GM21423 (cell line): ENCODE measurements at regions not wholly inside any gene's neighbourhood (a gene's known extent, or its start where the extent isn't known, plus 50 kb on each side); places are given as distances from the start of the nearest gene placed in this dataset.
"Not testable (repeated sequence)": the region's sequence is repeated elsewhere in the genome, so short reads cannot be mapped to it uniquely, and the experiment has no call there.

Source experiments
- ATAC-seq: cut with Tn5 transposase; IDR thresholded peaks from one replicate; pipeline ENCODE4 v1.9.1; 2021; ENCODE audit warnings: mild to moderate bottlenecking, moderate library complexity; ENCODE audit not compliant: unreplicated experiment

DNA sequence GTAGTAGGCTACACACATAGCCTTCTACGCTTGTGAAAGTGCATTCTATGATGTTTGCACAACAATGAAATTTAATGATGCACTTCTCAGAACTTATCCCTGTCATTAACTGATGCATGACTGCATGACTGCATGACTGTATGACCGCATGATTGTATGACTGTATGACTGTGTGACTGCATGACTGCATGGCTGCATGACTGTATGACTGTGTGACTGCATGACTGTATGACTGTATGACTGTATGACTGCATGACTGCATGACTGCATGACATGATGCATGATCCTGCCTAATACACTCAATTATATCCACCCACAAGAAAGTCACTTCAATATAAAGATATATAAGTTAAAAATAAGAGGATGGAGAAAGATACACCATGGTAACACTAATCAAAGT is 365.4 kb upstream of the FSIP2 start:
- no peak for ATAC-seq

DNA sequence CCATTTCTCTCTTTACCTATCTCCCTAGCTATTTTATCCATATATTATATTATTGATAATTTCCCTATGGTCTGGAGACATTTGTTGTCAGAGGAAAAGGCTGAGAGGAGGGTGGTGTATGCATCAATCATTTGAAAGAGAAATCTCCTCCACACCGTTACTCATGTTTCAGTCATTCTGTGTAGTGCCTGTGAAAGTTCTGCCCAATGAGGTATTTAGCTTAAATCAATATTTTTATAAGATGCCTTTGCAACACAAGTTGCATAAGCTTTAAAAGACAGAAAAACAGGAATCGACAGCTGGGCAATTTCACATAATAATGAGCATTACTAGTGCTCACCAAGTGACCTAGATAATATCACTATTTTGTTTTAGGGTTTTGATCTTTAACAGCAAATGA is 363.7 kb upstream of the FSIP2 start:
- no peak for ATAC-seq

- no peak for ATAC-seq
Measured at GRCh38 chr2:185375731-185376130, 362.9 kb upstream of the FSIP2 start.

DNA sequence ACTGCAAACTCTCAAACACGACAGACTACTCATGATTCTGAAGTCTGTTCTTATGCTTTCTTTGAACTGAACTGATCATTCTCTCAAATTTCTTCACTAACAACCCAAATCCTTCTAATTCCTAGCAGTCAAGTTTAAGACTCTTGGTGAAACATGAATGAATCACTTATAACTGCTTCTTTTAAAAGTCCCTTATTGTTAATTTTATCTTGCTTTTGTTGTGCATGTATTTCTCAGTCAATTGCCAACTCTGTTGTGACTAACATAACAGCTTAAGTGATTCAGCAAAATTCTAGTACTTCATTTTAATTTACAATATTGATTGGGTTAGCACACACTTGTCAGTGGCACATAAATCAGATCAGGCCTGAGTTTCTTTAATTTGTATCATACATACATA is 357.0 kb upstream of the FSIP2 start:
- ATAC-seq: no peak

DNA sequence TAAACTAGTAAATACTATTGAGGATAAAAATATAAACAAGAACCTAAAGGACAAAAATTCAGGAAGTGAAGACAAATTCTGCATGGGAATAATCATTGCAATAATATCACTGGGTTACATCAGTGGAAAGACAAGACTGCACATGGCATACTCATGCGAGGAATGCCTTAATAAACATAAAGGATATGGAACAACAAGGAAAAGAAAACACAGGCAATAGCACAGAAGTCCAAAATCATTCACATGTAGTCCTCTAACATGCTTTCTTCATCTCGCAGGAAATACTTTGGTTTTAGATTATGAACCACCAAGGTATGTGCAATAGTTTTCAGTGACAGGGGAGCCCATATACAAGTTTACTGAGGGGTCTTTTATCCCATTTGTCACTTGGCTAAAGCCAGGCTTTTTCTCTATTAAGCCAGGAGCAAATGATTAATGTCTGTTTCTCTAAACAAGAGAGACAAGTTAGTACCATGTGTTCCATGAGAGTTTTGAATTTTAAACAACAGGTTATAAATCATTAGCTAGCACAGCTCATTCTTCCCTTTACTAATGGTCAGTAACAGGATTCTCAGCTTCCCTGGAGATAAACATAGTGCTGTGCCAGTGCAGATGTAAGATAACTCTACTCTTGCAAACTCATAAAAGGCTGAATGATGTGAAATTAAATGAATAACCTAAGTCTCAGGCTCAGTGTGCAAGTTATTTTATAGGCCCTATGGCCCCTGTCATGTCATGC is 353.6 kb upstream of the FSIP2 start:
- no peak for ATAC-seq

- ATAC-seq: no peak
Measured at GRCh38 chr2:185388226-185388625, 350.4 kb upstream of the FSIP2 start.

DNA sequence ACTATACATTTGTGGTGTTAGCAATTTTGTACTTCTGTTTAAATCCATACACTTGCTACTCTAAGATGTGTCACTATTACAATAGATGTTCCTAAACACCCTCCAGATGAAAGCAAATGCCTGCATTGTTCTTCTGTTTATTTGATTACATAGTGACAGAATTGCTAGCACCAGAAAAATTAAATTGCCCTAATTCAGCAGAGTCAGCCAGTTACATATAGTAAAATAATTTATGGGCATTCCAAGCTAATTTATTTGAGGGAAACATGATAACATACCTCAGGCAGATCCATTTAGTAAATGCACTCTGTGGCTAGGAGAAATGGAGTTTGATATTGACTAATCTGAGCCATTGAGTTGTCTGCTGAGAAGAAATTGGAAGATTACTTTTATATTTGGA is 347.1 kb upstream of the FSIP2 start:
- no peak for ATAC-seq

- ATAC-seq: no peak
Measured at GRCh38 chr2:185393091-185393490, 345.5 kb upstream of the FSIP2 start.

DNA sequence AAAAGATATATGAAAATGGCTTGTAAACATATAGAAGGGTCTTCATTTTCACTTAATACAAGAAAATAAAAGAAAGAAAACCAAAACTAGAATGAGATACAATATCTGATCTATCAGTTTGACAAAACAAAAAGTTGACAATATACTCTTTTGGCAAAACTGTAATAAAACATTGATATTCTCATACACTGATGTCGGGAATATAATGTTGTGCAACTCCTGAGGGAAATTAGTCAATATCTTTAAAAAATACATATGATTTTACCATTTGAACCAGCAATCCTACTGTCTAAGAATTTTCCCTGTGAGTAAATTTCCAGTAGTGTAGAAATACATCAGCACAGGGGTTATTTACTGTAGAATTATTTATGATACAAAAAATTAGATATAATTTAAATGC is 336.1 kb upstream of the FSIP2 start:
- no peak for ATAC-seq

DNA sequence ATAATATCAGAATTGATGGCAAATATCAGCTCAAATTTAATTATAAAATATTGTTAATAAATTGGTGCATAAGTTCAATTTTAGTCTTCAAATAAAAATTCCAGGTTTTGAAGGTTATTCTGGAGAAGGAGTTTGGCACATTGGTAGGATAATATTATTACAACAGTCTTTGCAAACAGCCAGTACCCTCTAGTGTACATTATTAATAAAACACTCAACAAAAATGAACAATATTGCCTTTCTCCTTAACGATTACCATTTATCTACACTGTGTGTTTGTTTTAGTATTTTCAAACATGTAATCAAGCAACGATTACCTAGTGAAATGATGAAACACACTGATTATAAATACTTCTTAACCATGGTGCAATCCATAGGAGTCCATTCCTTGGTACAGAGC is 334.0 kb upstream of the FSIP2 start:
- ATAC-seq: no peak

GRCh38 chr2:185417111-185417510 is 321.5 kb upstream of the FSIP2 start:
- ATAC-seq: no peak

DNA sequence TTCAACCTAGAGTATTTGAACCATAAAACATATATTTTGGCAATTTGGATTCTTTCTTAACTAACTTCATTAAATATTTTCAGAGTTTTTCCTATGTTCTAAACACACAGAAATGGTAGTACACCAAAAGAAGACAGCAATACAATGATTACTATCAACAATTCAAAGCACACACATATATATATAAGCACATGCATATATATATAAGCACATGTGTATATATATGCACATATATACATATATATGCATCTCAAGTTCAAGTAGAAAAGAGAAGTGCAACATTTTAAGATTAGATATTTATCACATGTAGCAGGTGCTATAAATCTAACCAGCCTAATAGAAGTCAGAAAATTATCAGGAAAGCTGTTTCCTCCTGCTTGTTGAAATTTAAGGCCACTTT is 320.9 kb upstream of the FSIP2 start:
- no peak for ATAC-seq

GRCh38 chr2:185424958-185425629 is 313.5 kb upstream of the FSIP2 start:
- ATAC-seq: not testable (repeated sequence)

GRCh38 chr2:185428000-185428399 is 310.6 kb upstream of the FSIP2 start:
- no peak for ATAC-seq

- ATAC-seq: no peak
Measured at GRCh38 chr2:185433824-185434223, 304.8 kb upstream of the FSIP2 start.

- no peak for ATAC-seq
Measured at GRCh38 chr2:185436787-185437372, 301.7 kb upstream of the FSIP2 start.

- ATAC-seq: no peak
Measured at GRCh38 chr2:185441486-185442005, 297.1 kb upstream of the FSIP2 start.

GRCh38 chr2:185456517-185456916 is 282.1 kb upstream of the FSIP2 start:
- no peak for ATAC-seq

GRCh38 chr2:185463481-185463880 is 275.1 kb upstream of the FSIP2 start:
- no peak for ATAC-seq

DNA sequence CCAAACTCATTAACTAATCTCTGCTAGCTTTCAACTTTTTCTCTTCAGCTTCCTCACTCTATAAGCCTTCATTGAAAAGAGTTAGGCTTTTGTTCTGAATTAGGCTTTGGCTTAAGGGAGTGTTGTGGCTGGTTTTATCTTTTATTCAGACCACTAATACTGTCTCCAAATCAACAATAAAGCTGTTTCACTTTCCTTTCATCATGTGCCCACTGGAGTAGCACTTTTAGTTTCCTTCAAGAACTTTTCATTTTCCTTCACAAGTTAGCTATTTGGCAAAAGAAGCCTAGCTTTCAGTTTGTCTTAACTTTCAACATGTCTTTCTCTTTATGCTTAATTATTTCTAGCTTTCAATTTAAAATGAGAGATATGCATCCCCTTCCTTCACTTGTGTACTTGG is 271.7 kb upstream of the FSIP2 start:
- ATAC-seq: no peak

DNA sequence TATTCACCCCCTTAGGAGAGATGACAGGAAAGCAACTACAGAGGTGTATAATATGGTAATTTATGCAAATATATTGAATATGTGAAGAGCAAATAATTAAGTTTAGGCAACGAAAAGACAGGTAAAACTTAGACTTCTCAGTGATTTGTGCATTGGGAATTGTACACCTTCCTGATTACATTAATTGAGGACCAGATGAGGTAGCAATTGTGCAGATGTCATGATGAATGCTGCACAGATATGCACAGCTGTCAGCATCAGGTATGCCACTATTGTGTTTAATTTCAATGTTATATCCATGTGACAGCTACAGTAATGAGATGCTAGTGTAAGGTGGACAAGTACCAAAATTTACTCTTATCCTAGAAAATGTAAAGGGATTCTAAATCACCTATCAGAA is 267.2 kb upstream of the FSIP2 start:
- no peak for ATAC-seq

GRCh38 chr2:185472574-185472973 is 266.0 kb upstream of the FSIP2 start:
- no peak for ATAC-seq
